ENCODE measurements at regions not wholly inside any gene's neighbourhood (a gene's known extent, or its start where the extent isn't known, plus 50 kb on each side); places are given as distances from the start of the nearest gene placed in this dataset.

GRCh38 chr13:42708391-42708790 lies 73.0 kb upstream of the FAM216B start:
- ChIA-PET CTCF (no interaction called here), POLR2A (no interaction called here)
- DNase-seq (ENCODE audit: extremely low spot score) = no peak
- TF ChIP-seq NFRKB (IDR thresholded peaks at IDR 0.05) (no peak), TARDBP (IDR thresholded peaks at IDR 0.05) (no peak), ARNT (IDR thresholded peaks at IDR 0.05) (no peak), PKNOX1 (IDR thresholded peaks at IDR 0.05) (no peak), L3MBTL2 (conservative IDR thresholded peaks at IDR 0.05) (no peak), FOXM1 (IDR thresholded peaks at IDR 0.05; ENCODE audit: borderline replicate concordance) (no peak), CTBP1 (IDR thresholded peaks at IDR 0.05; ENCODE audit: borderline replicate concordance) (no peak), SUZ12 (IDR thresholded peaks at IDR 0.05) (no peak), FOXK2 (IDR thresholded peaks at IDR 0.05) (no peak), ZNF384 (IDR thresholded peaks at IDR 0.05) (no peak), BHLHE40 (IDR thresholded peaks at IDR 0.05; ENCODE audit: borderline replicate concordance) (no peak), FOXA1 (IDR thresholded peaks at IDR 0.05) (no peak), LEF1 (IDR thresholded peaks at IDR 0.05; ENCODE audit: borderline replicate concordance) (no peak), ELF4 (IDR thresholded peaks at IDR 0.05) (no peak), SP1 (IDR thresholded peaks at IDR 0.05) (no peak)

- no peak for DNase-seq (ENCODE audit: extremely low spot score)
- ChIA-PET POLR2A (no interaction called here), CTCF (no interaction called here)
- TF ChIP-seq CTBP1 (IDR thresholded peaks at IDR 0.05; ENCODE audit: borderline replicate concordance) (no peak), SUZ12 (IDR thresholded peaks at IDR 0.05) (no peak), SP1 (IDR thresholded peaks at IDR 0.05) (no peak), FOXA1 (IDR thresholded peaks at IDR 0.05) (no peak), FOXK2 (IDR thresholded peaks at IDR 0.05) (no peak), ZNF384 (IDR thresholded peaks at IDR 0.05) (no peak), ELF4 (IDR thresholded peaks at IDR 0.05) (no peak), TARDBP (IDR thresholded peaks at IDR 0.05) (no peak), NFRKB (IDR thresholded peaks at IDR 0.05) (no peak), LEF1 (IDR thresholded peaks at IDR 0.05; ENCODE audit: borderline replicate concordance) (no peak), FOXM1 (IDR thresholded peaks at IDR 0.05; ENCODE audit: borderline replicate concordance) (no peak), ARNT (IDR thresholded peaks at IDR 0.05) (no peak), PKNOX1 (IDR thresholded peaks at IDR 0.05) (no peak), HDGF (IDR thresholded peaks at IDR 0.05; ENCODE audit: borderline replicate concordance) (no peak), L3MBTL2 (conservative IDR thresholded peaks at IDR 0.05) (no peak), BHLHE40 (IDR thresholded peaks at IDR 0.05; ENCODE audit: borderline replicate concordance) (no peak)
These were observed 72.1 kb upstream of the FAM216B start for GRCh38 chr13:42709276-42709675.

- POLR2A ChIA-PET = no interaction called here
- TF ChIP-seq PKNOX1 (IDR thresholded peaks at IDR 0.05) (no peak), BHLHE40 (IDR thresholded peaks at IDR 0.05; ENCODE audit: borderline replicate concordance) (no peak), TARDBP (IDR thresholded peaks at IDR 0.05) (no peak), CTBP1 (IDR thresholded peaks at IDR 0.05; ENCODE audit: borderline replicate concordance) (no peak), SUZ12 (IDR thresholded peaks at IDR 0.05) (no peak), FOXA1 (IDR thresholded peaks at IDR 0.05) (no peak), ZNF384 (IDR thresholded peaks at IDR 0.05) (no peak)
- CTCF ChIA-PET = no interaction called here
- DNase-seq (ENCODE audit: extremely low spot score) = no peak
These were observed 65.5 kb upstream of the FAM216B start for GRCh38 chr13:42715909-42716308.

GRCh38 chr13:42717176-42717575 lies 64.2 kb upstream of the FAM216B start:
- DNase-seq (ENCODE audit: extremely low spot score) = no peak
- ChIA-PET CTCF (no interaction called here), POLR2A (no interaction called here)
- TF ChIP-seq ARNT (IDR thresholded peaks at IDR 0.05) = no peak

- peak; percentile 39 for DNase-seq (ENCODE audit: extremely low spot score)
- no peak for TF ChIP-seq LEF1 (IDR thresholded peaks at IDR 0.05; ENCODE audit: borderline replicate concordance)
- peak; percentile 35 for TF ChIP-seq PKNOX1 (IDR thresholded peaks at IDR 0.05)
- POLR2A ChIA-PET = no interaction called here
- CTCF ChIA-PET = no interaction called here
These were observed 61.1 kb upstream of the FAM216B start for GRCh38 chr13:42720113-42720857.

GRCh38 chr13:42720858-42721219 lies 60.5 kb upstream of the FAM216B start:
- DNase-seq (ENCODE audit: extremely low spot score) = no peak
- CTCF ChIA-PET = no interaction called here
- POLR2A ChIA-PET = no interaction called here
- TF ChIP-seq LEF1 (IDR thresholded peaks at IDR 0.05; ENCODE audit: borderline replicate concordance) (no peak), FOXM1 (IDR thresholded peaks at IDR 0.05; ENCODE audit: borderline replicate concordance) (no peak), SUZ12 (IDR thresholded peaks at IDR 0.05) (no peak), ELF4 (IDR thresholded peaks at IDR 0.05) (no peak), ZNF384 (IDR thresholded peaks at IDR 0.05) (no peak), FOXA1 (IDR thresholded peaks at IDR 0.05) (no peak), SP1 (IDR thresholded peaks at IDR 0.05) (no peak)

Data from HEK293T (cell line).